C4-2B (cell line): ENCODE measurements at regions not wholly inside any gene's neighbourhood (a gene's known extent, or its start where the extent isn't known, plus 50 kb on each side); places are given as distances from the start of the nearest gene placed in this dataset.
"Not testable (repeated sequence)": the region's sequence is repeated elsewhere in the genome, so short reads cannot be mapped to it uniquely, and the experiment has no call there.

Experiments
- H3K27ac ChIP-seq: fragments of 450-650 bp; 2 replicates; pipeline ENCODE4 v1.5.1; 2017
- CTCF ChIP-seq: fragments of 450-650 bp; conservative IDR thresholded peaks from 2 replicates; pipeline ENCODE4 v1.5.1; 2017; ENCODE audit warnings: mild to moderate bottlenecking
- ZFX ChIP-seq: fragments of 450-650 bp; IDR thresholded peaks from 2 replicates; pipeline ENCODE4 v1.6.1; 2017

GRCh38 chr14:81584495-81584894 is 50.8 kb upstream of the SEL1L start:
- H3K27ac ChIP-seq: no peak overlapping the region
- TF ChIP-seq ZFX (no peak), CTCF (no peak)

GRCh38 chr14:81589381-81590065 is 55.9 kb upstream of the SEL1L start:
- no peak for TF ChIP-seq CTCF
- no peak for TF ChIP-seq ZFX
- H3K27ac ChIP-seq: no peak overlapping the region

- TF ChIP-seq ZFX (no peak), CTCF (no peak)
- no peak overlapping the region for H3K27ac ChIP-seq
Observed at GRCh38 chr14:81591266-81591665, 57.6 kb upstream of the SEL1L start.

GRCh38 chr14:81594012-81594411 is 60.4 kb upstream of the SEL1L start:
- no peak overlapping the region for H3K27ac ChIP-seq
- TF ChIP-seq ZFX (no peak), CTCF (no peak)

- TF ChIP-seq CTCF (no peak), ZFX (no peak)
- H3K27ac ChIP-seq: no peak overlapping the region
Observed at GRCh38 chr14:81605660-81606059, 72.0 kb upstream of the SEL1L start.

GRCh38 chr14:81613341-81614045 is 79.8 kb upstream of the SEL1L start:
- H3K27ac ChIP-seq: no peak overlapping the region
- TF ChIP-seq ZFX (no peak), CTCF (no peak)

GRCh38 chr14:81614302-81614701 is 80.6 kb upstream of the SEL1L start:
- not testable (repeated sequence) for H3K27ac ChIP-seq

- TF ChIP-seq ZFX (no peak), CTCF (no peak)
Observed at GRCh38 chr14:81618695-81619094, 85.0 kb upstream of the SEL1L start.

More at GRCh38 chr14:81618695-81619094, 85.0 kb upstream of the SEL1L start:
- H3K27ac ChIP-seq: no peak overlapping the region
